DMS153 treated with DMSO at 0.1 percent for 48 hours (cell line): ENCODE measurements at regions not wholly inside any gene's neighbourhood (a gene's known extent, or its start where the extent isn't known, plus 50 kb on each side); places are given as distances from the start of the nearest gene placed in this dataset.

Source experiments
- DNase-seq: peaks from one replicate; lab custom pipeline; 2025; ENCODE audit not compliant: unreplicated experiment; lab: John Stamatoyannopoulos, UW

GRCh38 chr5:22908586-22908985 lies 55.4 kb upstream of the CDH12 start:
- DNase-seq: no peak

DNA sequence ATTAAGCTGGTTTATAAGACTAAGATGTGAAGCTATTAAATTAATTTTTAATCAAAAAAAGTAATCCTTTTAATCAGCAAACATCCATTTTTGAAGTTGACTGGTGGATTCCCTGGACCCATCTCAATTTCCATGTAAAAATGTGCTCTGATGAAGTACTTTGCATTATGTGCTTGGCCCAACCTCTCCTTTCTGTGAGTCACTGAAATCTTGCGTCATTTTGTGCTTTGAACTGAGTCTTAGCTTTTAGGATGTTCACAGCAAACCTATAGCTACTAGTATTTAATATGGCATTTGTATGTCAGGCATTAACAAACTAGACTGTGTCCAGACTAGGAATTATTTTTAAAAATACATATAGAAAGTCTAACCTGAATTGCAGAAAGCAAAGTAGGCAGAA lies 55.0 kb upstream of the CDH12 start:
- DNase-seq: no peak
